HepG2 (cell line): ENCODE measurements at regions not wholly inside any gene's neighbourhood (a gene's known extent, or its start where the extent isn't known, plus 50 kb on each side); places are given as distances from the start of the nearest gene placed in this dataset.

Experiments used
- EP300 ChIP-seq, 3 experiments: sonication (generic) in 1 of 3; formaldehyde crosslinking in 1 of 3; IDR thresholded peaks; 2 replicates each; pipeline versions ENCODE4 v1.5.1 to v1.6.1; 2011 to 2020; ENCODE audit warnings: low read depth in 2 of 3, low read length in 2 of 3, borderline replicate concordance in 1 of 3, improper control_type of control experiment in 1 of 3, mild to moderate bottlenecking in 1 of 3, missing genetic modification reagents in 1 of 3, moderate library complexity in 1 of 3
- EZH2 ChIP-seq: conservative IDR thresholded peaks from 2 replicates; pipeline ENCODE4 v1.6.1; 2012; ENCODE audit warnings: mild to moderate bottlenecking, low read depth, low read length, moderate library complexity
- ZNF333 ChIP-seq: sonication (generic); formaldehyde crosslinking; IDR thresholded peaks from 2 replicates; pipeline ENCODE4 v1.4.0; 2020; ENCODE audit warnings: mild to moderate bottlenecking, missing genetic modification reagents, borderline replicate concordance

DNA sequence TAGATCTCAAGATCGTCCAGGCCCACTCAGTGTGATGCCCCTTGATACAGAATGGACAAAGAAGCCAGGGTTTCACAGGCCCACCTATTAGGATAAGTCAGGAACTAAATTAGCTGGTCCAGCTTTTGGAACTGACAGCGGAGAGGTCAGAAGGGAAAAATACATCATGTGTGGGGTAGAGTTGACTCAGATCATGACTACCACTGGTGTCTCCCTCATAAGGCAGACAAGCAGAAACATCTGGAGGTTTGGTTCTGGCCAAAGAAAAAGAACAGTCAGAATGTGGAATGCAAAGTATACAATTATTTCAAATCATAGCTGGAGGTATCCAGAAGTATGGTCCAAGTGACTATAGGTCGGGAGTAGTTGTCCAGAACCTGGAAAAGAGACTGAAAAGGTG, 621.1 kb upstream of the CELF2 start:
- no peak for TF ChIP-seq ZNF333 (CRISPR knock-in tag)
- TF ChIP-seq EZH2: no peak
- TF ChIP-seq EP300 (IDR thresholded peaks at IDR 0.05; ENCODE audit: low read depth in 2 of 2, low read length in 2 of 2): no peak
- TF ChIP-seq EP300 (CRISPR knock-in tag; IDR thresholded peaks at IDR 0.05; ENCODE audit: borderline replicate concordance): no peak
